ENCODE measurements at regions not wholly inside any gene's neighbourhood (a gene's known extent, or its start where the extent isn't known, plus 50 kb on each side); places are given as distances from the start of the nearest gene placed in this dataset.

GRCh38 chr2:5377323-5377722 is 314.9 kb upstream of the SOX11 start:
- DNase-seq, result no peak

GRCh38 chr2:5379811-5380210 is 312.4 kb upstream of the SOX11 start:
- no peak for DNase-seq

DNA sequence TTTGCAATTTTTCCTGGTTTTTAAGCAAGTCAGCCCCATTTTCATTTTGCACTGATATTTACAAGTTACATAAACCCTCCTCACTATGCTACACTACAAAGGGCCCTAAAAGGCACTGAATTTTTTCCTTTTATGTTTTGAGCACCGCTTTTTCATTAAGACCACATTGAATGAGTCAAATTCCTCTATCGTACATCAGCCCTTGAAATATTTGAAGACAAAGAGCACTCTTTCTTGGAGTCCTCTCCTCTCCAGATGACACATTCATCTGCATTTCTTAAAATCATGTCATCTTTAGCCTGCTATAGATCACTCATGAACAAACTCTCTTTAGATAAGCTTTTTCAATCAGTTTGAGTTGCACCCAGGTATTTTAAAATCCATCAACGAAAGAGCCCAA is 306.6 kb upstream of the SOX11 start:
- DNase-seq, result no peak

GRCh38 chr2:5387406-5387805 is 304.8 kb upstream of the SOX11 start:
- DNase-seq, result no peak

DNA sequence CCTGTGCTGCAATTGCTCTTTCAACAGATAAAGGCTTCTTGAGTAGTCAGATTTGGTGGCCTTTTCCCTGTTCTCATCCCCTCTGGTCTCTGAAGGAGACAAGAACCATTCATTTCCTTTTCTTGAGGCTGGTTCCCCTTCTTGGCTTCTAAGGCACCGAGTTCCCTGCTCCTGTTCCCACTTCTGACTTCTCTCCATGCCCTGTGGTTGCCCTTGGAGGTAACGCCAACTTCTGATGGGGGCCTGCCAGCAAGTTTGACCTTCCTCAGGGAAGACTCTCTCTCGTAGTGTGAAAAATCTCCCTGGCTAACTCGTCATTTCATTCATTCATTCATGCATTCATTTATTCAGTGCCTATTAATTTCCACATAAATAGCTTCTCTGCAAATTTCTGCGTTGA is 302.4 kb upstream of the SOX11 start:
- DNase-seq, result no peak

DNA sequence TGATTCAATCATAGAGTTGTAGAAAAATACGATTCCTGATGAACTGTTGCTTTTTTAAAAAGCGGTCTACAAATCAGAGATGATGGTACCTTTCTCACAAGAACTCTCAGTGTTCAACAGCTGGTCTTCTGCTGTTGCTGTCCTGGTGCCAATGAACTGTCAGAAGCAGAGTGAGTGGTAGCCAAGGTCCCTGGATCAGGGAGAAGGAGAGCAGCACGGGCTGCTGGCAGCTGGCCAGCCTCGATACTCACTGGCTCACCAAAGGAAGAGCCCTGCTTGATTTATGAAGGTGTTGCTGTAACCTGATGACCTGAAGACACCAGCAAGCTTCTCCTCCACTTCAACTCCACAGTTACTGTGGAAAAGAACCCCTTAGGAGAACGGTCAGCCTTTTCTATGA is 300.8 kb upstream of the SOX11 start:
- DNase-seq, result no peak

DNA sequence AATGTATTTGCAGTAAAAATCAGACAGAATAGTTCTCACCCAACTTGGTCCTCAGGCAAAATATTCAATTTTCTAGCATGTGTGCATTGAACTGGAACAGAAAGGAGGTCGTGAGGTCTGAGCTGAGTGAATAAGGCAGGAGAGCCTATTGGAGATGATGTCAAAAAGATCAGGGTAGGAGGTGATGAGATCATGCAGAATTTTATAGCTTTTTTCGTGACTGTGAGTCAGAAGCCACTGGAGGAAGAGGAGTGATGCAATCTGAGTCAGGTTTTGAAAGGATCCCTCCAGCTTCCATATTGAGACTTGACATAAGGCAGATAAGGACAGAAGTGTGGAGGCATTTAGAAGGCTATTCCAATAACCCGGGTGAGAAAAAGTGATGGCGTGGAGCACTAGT is 299.5 kb upstream of the SOX11 start:
- DNase-seq, result no peak

GRCh38 chr2:5393474-5393873 is 298.7 kb upstream of the SOX11 start:
- DNase-seq, result no peak

- DNase-seq, result no peak
These were observed 298.0 kb upstream of the SOX11 start for GRCh38 chr2:5394223-5394622.

- DNase-seq, result no peak
These were observed 291.0 kb upstream of the SOX11 start for GRCh38 chr2:5401115-5401657.

GRCh38 chr2:5403392-5403791 is 288.8 kb upstream of the SOX11 start:
- no peak for DNase-seq

GRCh38 chr2:5409898-5410381 is 282.2 kb upstream of the SOX11 start:
- no peak for DNase-seq

GRCh38 chr2:5410991-5411700 is 281.0 kb upstream of the SOX11 start:
- no peak for DNase-seq

DNA sequence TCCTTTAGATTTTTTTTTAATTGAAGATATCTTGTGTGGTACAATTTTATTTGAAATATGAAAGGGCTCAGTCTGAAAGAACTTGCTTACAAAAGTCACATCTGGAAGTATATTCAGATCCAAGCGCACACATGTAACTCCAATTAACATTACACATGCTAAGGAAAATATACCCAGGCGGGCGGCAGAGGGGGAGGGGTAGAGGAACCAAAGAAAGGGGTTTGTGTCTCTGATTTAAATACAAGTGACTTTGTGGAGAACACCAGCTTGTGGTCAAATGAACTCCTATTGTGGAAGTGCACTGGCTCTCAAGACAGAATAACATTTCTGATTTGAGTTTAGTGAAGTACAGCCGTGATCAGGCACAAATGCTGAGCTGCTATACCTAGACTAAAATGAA is 280.2 kb upstream of the SOX11 start:
- DNase-seq, result no peak

DNA sequence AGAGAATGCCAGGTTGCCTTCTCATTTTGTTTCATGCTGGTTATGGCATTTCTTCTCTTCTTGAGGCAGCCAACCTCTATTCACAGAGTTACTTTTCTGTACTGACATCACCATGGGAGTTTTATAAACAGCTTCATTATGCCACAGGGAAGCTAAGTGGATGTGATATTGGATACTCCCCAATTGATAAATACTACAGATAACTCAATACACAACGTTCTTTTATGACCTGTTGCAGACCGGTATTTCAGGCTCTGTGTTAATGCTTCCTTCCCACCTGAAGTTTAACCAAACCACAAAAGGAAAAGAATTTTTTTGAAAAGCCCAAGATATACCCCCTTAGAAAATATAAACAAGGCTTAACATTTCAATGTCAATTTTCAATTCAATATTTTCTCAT is 258.3 kb upstream of the SOX11 start:
- no peak for DNase-seq

GRCh38 chr2:5437375-5437774 is 254.8 kb upstream of the SOX11 start:
- no peak for DNase-seq

DNA sequence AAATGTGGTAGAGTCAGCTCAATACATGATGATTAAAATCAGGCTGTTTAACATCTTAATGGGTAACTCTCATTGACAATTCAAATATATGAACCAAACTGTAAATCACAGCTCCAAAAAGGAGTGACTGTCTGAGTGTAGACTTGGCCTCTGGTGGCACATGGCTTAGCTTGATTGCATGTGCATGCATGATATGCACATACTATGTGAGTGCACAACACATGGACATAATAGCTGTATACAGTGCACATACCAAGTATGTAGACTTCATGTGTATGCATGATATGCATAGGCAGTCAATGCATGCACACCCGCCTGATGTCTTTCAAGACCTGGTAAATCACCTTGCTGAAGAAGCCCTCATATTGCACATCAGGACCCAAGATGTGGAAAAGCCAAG is 252.0 kb upstream of the SOX11 start:
- DNase-seq, result no peak

DNA sequence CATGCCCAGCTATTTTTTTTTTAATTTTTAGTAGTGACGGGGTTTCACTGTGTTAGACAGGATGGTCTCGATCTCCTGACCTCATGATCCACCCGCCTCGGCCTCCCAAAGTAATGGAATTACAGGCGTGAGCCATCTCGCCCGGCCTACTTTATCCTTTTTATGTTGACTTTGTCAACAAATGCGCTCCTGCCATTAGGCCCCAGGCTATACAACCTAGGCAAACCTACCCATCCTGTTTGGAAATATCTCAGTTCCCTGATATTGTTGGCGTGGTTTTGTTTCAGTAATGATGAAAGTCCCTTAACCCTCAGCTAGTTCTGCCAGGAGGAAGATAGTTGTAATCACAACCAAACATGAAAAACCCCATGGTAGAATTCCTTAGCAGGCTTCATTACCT is 249.4 kb upstream of the SOX11 start:
- DNase-seq, result no peak

DNA sequence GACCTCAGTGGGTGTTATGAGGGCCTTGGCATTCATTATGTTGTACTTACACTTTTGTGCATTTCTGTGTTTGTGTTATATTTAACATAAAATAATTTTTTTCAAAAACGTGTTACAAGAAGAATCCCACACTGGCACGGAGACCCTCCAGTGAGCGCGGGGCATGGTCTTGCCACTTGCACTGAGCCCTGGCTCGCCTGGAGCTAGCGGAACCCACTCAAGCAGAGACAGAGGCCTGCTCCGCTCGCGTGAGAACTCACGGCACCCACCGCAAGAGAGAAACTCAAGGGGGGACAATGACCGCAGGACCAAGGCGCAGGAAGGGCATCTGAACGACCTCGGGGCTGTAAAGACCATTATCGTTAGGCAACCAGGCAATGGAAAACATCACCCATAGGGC is 248.0 kb upstream of the SOX11 start:
- DNase-seq, result no peak

GRCh38 chr2:5444854-5445253 is 247.3 kb upstream of the SOX11 start:
- no peak for DNase-seq

- no peak for DNase-seq
These were observed 242.3 kb upstream of the SOX11 start for GRCh38 chr2:5449867-5450266.

- DNase-seq, result no peak
These were observed 238.7 kb upstream of the SOX11 start for GRCh38 chr2:5453220-5454050.

- DNase-seq, result no peak
These were observed 238.2 kb upstream of the SOX11 start for GRCh38 chr2:5454051-5454390.

DNA sequence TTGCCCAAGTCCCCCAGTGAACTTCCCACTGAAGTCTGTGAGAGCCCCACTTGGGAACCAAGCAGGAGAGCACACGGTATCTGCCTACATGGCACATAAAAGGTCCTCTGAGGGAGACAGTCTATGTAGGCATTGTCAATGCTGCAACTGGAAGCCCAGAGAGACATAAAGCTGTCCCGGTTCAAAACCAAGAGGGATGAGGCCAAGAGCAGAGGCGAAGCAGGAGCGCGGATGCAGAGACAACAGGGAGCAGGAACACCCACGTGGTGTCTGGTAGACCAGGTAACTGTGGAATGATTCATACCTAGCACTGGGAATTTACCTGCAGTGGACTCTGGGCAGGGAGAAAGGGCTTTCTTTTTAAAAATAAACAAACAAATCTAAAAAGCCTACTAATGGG is 233.1 kb upstream of the SOX11 start:
- no peak for DNase-seq

Measured in right forelimb (tissue), 1 donor.